ENCODE measurements at regions not wholly inside any gene's neighbourhood (a gene's known extent, or its start where the extent isn't known, plus 50 kb on each side); places are given as distances from the start of the nearest gene placed in this dataset.

DNA sequence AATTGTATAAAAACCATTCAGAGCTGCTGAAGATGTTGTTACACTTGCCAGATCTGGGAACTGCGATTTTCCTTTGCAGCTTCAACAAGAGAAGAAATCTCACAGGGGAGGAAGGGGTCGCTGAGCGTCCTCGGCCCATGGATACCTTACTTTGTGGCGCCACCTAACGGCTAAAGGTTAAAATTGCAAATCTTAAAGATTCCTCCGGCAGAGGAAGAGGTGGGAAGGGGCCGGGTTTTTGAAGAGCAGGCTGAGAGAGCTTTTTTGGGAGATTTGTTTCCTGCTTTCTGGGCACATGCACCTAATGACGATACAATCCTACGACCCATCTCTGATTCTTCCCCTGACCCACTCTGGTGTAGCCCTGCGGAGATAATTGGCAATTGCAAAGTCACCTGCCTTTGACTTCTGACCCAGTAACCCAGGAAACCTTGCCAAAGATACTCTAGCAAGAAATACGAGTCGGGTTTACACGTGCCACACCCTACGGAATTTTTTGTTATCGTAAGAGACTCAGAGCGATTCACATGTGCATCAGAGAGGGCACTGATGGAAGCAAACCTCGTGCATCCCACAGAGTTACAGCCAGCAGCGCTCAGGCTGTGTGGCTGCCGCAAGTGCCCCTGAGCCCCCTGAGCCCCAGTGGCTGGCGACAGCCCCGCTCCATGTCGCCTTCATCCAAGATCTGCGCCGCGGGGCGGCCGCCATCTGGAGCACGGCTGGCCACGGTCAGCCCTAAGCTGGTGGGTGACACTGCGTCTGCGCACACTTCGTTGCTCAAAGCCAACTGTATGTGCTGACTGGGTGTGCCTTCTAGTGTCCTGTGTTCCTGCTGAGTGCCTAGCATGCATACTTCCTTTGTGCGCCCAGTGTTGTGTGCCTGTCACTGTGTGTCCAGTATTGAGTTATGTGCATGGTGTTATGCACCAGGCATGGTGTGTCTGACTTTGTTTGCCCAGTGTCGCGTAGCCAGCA, 55.2 kb upstream of the CHRNA7 start:
- TF ChIP-seq CTCF (tag by site-specific recombination; IDR thresholded peaks at IDR 0.05) (0 out of 2 replicates have a peak, but pooled peaks have one; percentile 41), YY1 (tag by site-specific recombination; IDR thresholded peaks at IDR 0.05) (no peak), ZNF354C (tag by site-specific recombination; IDR thresholded peaks at IDR 0.05; ENCODE audit: borderline replicate concordance, low read depth) (no peak), ZNF121 (tag by site-specific recombination; IDR thresholded peaks at IDR 0.05) (no peak), ZNF76 (tag by site-specific recombination; IDR thresholded peaks at IDR 0.05; ENCODE audit: borderline replicate concordance, low read depth) (no peak), ZNF324 (tag by site-specific recombination; IDR thresholded peaks at IDR 0.05) (no peak), PRDM1 (tag by site-specific recombination; IDR thresholded peaks at IDR 0.05) (no peak), BCL11B (tag by site-specific recombination; IDR thresholded peaks at IDR 0.05; ENCODE audit: low read depth) (no peak), ZNF335 (tag by site-specific recombination; conservative IDR thresholded peaks at IDR 0.05) (peak; percentile 61), KLF1 (tag by site-specific recombination; IDR thresholded peaks at IDR 0.05) (no peak), HOXC10 (CRISPR knock-in tag; IDR thresholded peaks at IDR 0.05) (no peak)
- TF ChIP-seq, protein P1, sequence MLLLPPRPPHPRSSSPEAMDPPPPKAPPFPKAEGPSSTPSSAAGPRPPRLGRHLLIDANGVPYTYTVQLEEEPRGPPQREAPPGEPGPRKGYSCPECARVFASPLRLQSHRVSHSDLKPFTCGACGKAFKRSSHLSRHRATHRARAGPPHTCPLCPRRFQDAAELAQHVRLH (tag by site-specific recombination; IDR thresholded peaks at IDR 0.05), result no peak

Data from HEK293 (cell line).